T-helper 1 cell treated with Interleukin-12 subunit alpha and Interleukin-12 subunit beta and Interleukin-4 antibody, amounts not matched to agents 30 ng/mL and 1 ng/mL, for 36 hours (primary cell): ENCODE measurements at regions not wholly inside any gene's neighbourhood (a gene's known extent, or its start where the extent isn't known, plus 50 kb on each side); places are given as distances from the start of the nearest gene placed in this dataset.

Experiments used
- intact Hi-C: fragments of 100-400 bp; cut with micrococcal nuclease; formaldehyde crosslinking; loops from one replicate; pipeline ENCODE4 v1.15.1; 2024

- intact Hi-C loops: no loop called here
Observed at GRCh38 chr5:116363780-116364179, 210.8 kb downstream of the SEMA6A start.

- intact Hi-C loops: no loop called here
Observed at GRCh38 chr5:116361979-116362577, 212.5 kb downstream of the SEMA6A start.

- intact Hi-C loops: no loop called here
Observed at GRCh38 chr5:116361171-116361967, 213.3 kb downstream of the SEMA6A start.

GRCh38 chr5:116360008-116360853, 214.4 kb downstream of the SEMA6A start:
- intact Hi-C loops: no loop called here

GRCh38 chr5:116359592-116359991, 215.0 kb downstream of the SEMA6A start:
- intact Hi-C loops: no loop called here

DNA sequence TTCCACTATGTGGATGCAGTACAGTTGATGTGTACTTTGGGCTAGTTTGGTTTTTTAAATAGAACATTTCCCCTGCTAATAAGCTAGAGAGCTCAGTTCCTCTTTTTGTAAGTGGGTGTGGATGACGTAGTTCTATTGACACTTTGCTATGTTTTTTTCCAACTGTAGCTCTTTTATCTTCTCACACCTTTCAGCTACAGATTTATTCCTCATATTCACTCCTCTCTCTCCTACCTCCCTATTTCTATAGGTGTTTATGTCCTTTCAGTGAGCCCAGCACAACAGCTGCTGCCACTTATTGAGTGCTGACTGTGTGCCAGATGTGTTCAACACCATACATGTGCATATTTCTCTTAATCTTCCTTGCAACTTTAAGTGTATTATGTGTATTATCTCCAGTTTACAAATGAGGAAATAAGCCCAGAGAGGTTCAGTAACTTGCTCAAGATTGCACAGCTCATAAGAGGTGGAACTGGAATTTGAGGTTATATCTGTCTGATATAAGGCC, 215.7 kb downstream of the SEMA6A start:
- intact Hi-C loops: no loop called here

DNA sequence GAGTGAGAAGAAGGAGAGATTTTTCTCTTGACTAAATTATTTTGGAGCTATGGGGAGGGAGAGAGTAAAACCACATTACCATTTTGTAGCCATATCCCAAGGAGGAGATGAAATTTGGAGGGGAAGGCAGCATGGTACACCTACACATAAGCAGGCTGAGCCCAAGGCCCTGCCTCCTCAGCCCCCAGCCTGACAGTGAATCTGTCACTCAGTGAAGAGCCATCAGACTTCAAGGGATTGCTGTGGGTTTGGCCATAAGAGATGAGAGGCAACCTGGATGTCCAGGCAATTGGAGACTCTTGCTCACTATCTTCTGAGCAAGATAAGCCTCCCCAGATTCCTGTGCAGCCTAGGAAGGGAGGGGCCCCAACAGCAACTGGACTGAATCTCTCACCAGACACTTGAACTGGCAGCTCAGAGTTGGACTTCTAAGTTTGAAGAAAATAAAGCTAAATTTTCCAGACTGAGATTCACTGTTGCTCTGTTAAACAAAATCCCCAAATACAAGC, 216.6 kb downstream of the SEMA6A start:
- intact Hi-C loops: no loop called here

DNA sequence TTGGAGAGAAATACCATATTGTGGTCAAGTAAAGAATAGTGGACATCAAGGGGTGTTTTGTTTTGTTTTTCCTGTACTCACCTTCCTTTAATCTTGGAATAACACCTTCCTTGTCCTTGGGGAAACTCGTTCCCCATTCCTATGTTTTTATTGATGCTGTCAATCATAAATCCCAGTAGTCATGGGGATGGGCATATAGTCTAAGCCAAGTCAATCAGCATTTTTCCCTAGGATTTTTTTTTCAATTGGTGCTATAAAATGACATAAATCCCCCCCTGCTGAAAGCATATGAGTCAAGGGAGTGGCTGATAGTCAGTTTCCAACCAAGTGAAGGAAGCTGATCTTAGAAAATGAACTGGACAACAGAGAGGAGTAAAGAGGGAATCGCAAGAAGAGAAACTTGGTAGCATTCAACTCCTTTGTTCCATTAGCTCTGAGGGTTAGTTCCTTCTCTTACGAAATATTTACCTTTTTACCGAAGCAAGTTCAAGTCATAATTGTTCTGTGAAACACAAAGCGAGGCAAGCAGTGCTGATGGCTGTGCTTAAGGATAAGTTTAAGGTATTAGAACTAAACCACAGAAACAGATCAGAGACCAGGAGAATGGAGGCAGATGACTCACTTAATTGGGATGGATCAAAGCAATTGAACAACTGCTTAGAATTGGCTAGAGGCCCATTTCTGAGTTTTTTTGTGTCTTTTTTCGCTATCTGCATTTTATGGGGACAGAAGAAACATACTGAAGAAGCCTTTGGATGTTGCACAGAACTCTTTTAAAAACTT, 218.6 kb downstream of the SEMA6A start:
- intact Hi-C loops: no loop called here

- intact Hi-C loops: no loop called here
Observed at GRCh38 chr5:116354699-116355098, 219.9 kb downstream of the SEMA6A start.

- intact Hi-C loops: no loop called here
Observed at GRCh38 chr5:116347657-116348056, 227.0 kb downstream of the SEMA6A start.

GRCh38 chr5:116343961-116344360, 230.7 kb downstream of the SEMA6A start:
- intact Hi-C loops: no loop called here
